ENCODE measurements at regions not wholly inside any gene's neighbourhood (a gene's known extent, or its start where the extent isn't known, plus 50 kb on each side); places are given as distances from the start of the nearest gene placed in this dataset.

GRCh38 chr2:6623746-6624145 lies 242.0 kb downstream of the CMPK2 start:
- H3K4me3 ChIP-seq (ENCODE audit: control insufficient read depth, low read depth, low read length), result no peak overlapping the region
- TF ChIP-seq, protein P1, sequence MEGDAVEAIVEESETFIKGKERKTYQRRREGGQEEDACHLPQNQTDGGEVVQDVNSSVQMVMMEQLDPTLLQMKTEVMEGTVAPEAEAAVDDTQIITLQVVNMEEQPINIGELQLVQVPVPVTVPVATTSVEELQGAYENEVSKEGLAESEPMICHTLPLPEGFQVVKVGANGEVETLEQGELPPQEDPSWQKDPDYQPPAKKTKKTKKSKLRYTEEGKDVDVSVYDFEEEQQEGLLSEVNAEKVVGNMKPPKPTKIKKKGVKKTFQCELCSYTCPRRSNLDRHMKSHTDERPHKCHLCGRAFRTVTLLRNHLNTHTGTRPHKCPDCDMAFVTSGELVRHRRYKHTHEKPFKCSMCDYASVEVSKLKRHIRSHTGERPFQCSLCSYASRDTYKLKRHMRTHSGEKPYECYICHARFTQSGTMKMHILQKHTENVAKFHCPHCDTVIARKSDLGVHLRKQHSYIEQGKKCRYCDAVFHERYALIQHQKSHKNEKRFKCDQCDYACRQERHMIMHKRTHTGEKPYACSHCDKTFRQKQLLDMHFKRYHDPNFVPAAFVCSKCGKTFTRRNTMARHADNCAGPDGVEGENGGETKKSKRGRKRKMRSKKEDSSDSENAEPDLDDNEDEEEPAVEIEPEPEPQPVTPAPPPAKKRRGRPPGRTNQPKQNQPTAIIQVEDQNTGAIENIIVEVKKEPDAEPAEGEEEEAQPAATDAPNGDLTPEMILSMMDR (conservative IDR thresholded peaks at IDR 0.05; ENCODE audit: control insufficient read depth, insufficient read depth, low read depth, low read length), result no peak
- no peak for DNase-seq (ENCODE audit: low read depth)

DNA sequence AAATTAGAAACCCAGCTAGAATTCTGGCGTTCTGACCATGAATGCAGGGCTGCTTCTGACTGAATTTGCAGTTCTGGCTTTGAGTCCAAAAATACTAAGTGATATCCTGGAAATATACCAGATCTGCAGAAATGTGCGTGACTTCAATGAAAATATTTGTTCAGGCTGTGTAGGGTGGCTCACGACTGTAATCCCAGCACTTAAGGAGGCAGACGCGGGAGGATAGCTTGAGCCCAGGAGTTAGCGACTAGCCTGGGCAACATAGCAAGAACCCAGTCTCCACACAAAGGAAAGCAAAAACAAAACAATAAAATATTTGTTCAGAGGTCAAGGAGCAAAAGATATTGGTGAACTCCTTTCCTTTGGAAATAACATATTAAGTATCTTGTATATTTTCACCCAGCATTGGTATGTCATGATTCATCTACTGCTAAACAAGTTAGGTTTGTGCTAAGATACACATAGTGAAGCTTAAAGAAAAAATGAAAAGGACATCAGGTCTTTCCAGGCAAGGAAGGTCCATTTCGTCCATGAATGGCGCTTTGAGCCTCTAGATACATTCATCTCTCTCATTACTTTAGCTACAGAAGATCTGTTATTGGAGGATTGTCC lies 239.2 kb downstream of the CMPK2 start:
- DNase-seq (ENCODE audit: low read depth), result no peak
- TF ChIP-seq, protein P1 (conservative IDR thresholded peaks at IDR 0.05; ENCODE audit: control insufficient read depth, insufficient read depth, low read depth, low read length), result no peak

DNA sequence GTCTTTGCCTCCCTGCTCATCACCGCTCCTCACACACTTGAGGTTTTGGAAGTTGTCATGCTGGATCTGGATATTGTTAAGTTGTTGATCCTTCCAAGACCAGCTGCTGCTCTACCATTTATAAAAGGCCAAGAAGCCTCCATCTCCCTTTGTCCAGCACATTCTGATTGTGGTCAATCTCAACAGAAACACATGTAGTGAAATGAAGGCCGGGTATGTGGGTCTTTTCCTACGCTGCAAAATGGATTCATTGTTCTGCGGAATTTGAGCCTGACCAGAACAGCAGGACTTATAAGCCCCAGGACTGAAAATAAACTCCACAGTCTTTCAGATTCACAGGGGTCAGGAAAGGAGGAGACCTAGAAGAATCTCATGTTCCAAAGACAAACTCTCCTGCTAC lies 238.4 kb downstream of the CMPK2 start:
- no peak for DNase-seq (ENCODE audit: low read depth)
- TF ChIP-seq, protein P1 (conservative IDR thresholded peaks at IDR 0.05; ENCODE audit: control insufficient read depth, insufficient read depth, low read depth, low read length), result no peak
- no peak overlapping the region for H3K4me3 ChIP-seq (ENCODE audit: control insufficient read depth, low read depth, low read length)

More for the DNA sequence above, 239.2 kb downstream of the CMPK2 start:
- H3K4me3 ChIP-seq (ENCODE audit: control insufficient read depth, low read depth, low read length), result no peak overlapping the region

DNA sequence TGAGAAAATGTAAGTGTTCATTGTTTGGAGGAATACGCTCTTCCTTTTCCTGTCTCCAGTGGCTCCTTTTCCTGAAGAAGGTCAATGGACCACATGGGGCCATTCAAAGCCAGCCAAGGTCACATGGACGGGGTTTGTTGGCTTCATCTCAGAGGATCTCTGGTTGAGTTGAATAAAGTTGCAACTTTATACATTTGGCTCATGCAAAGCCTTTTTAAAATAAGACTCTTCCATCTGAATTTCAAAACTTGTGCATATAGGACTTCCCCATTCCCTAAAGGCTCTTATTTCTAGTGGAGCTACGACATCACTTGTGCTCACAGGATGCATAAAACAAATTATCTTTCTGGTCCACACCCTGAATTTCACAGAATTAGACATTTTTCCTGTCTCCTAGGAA lies 235.5 kb downstream of the CMPK2 start:
- H3K4me3 ChIP-seq (ENCODE audit: control insufficient read depth, low read depth, low read length), result no peak overlapping the region
- DNase-seq (ENCODE audit: low read depth), result no peak
- TF ChIP-seq, protein P1 (conservative IDR thresholded peaks at IDR 0.05; ENCODE audit: control insufficient read depth, insufficient read depth, low read depth, low read length), result no peak

GRCh38 chr2:6635296-6635695 lies 230.4 kb downstream of the CMPK2 start:
- H3K4me3 ChIP-seq (ENCODE audit: control insufficient read depth, low read depth, low read length), result no peak overlapping the region
- DNase-seq (ENCODE audit: low read depth), result no peak
- TF ChIP-seq, protein P1 (conservative IDR thresholded peaks at IDR 0.05; ENCODE audit: control insufficient read depth, insufficient read depth, low read depth, low read length), result no peak

DNA sequence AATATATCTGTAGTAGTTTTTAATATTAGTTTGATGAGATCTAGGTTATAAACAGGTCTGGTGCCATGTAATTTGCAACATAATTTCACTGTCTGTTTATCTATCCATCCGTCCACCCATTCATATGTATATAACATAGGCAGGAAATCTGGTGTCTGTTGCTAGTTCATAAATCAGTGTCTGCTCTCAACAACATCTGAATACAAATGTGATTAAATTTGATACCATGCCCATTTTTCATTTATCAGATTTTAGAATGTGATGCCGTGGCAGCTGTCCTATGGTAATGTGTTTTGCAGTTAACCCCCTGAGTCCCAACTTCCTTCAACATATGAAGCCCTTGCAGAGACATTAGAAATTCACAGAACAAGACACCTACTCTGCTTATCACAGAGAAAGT lies 228.4 kb downstream of the CMPK2 start:
- TF ChIP-seq, protein P1 (conservative IDR thresholded peaks at IDR 0.05; ENCODE audit: control insufficient read depth, insufficient read depth, low read depth, low read length), result no peak
- DNase-seq (ENCODE audit: low read depth), result no peak
- H3K4me3 ChIP-seq (ENCODE audit: control insufficient read depth, low read depth, low read length), result no peak overlapping the region
